Activated naive CD8-positive, alpha-beta T cell (primary cell): ENCODE measurements at regions not wholly inside any gene's neighbourhood (a gene's known extent, or its start where the extent isn't known, plus 50 kb on each side); places are given as distances from the start of the nearest gene placed in this dataset.

ENCODE experiments used
- H3K27ac Mint-ChIP-seq: one replicate; pipeline ENCODE4 v1.8.0; 2021; ENCODE audit warnings: mixed read lengths
- H3K27me3 Mint-ChIP-seq: one replicate; pipeline ENCODE4 v1.8.0; 2021; ENCODE audit warnings: mixed read lengths
- H3K36me3 Mint-ChIP-seq: one replicate; pipeline ENCODE4 v1.8.0; 2021; ENCODE audit warnings: mixed read lengths
- H3K4me1 Mint-ChIP-seq: one replicate; pipeline ENCODE4 v1.8.0; 2021; ENCODE audit warnings: low read depth, mixed read lengths
- H3K4me3 Mint-ChIP-seq: one replicate; pipeline ENCODE4 v1.8.0; 2021; ENCODE audit warnings: mild to moderate bottlenecking, mixed read lengths
- H3K9me3 Mint-ChIP-seq: one replicate; pipeline ENCODE4 v1.8.0; 2021; ENCODE audit warnings: low read depth, mixed read lengths

DNA sequence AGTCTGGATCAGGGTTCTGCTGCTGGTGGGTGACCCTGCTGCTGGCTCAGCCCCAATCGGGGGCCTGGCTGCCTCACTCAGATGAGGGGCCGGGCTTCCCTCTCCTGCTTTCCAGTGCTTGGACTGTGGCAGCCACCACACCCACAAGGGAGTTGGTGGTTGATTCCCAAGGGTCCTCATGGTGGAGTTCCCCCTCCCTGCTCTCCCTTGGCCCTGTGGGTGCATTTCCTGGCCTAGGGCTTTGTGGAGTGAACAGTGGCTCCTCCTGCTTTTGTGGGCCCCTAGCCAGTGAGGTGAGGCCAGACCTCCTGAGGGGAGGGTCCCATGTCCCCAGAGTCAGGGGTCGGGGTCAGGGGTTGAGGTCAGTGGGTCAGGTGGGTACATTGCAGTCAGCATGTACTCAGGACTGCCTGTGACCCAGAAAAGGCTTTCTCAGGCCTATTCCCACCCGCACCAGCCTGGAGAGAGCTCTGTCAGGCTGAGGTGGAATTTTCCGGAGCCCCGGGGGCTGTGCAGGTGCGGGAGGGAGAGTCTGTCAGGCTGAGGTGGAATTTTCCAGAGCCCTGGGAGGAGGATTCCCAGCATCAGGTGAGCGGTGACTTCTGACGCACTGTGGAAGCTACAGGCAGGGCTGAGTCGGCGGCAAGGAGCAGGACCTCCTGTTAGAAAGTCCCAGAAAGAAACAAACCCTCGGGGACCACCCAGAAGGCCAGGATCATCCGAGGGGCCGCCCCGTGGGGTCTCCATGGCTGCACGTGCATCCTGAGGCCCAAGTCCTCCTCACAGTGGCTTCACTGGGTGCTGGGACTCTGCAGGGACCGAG lies 94.4 kb upstream of the INSIG1 start:
- no peak overlapping the region for H3K27ac Mint-ChIP-seq
- H3K9me3 Mint-ChIP-seq = peaks cover 3% of the 10 kb centered on the region
- H3K27me3 Mint-ChIP-seq = no peaks in the 10 kb centered on the region
- peaks cover 45% of the 10 kb centered on the region for H3K4me1 Mint-ChIP-seq
- no peak overlapping the region for H3K4me3 Mint-ChIP-seq
- no peaks in the 10 kb centered on the region for H3K36me3 Mint-ChIP-seq

DNA sequence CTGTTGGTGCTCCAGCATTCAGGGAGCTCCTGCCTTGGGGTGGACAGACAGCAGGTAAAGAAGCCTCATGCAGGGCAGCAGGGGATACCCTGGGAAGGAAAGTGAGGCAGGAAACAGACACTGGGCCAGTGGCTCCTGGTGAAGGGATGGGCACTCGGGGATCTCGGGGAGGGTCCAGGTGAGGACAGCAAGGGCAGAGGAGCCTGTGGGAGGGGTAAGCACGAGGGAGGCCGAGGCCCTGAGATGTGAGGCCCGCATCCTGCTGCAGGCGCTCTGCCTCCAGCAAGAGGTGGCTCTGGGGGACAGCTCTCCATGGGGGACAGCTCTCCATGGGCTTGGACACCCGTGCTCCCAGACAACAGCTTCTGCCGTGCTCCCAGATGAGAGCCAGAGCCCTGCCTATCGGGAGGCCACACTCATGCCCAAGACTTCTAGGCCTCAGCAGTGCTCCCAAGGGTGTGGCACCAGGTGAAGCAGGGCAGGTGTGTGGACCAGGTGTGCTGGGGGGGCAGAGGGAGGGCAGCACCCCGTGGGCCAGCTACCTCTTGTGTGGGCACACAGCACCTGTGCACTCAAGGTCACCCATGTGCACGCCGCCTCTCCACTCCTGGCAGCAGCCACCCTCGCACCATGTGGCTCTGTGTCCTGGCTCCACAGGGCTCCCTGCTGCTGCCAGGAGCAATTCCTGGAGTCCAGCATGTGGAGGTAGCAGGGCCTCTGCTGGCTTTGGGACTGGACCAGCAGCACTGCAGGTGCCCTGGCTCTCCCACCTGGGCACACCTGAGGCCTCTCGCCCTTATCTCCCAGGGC lies 93.6 kb upstream of the INSIG1 start:
- Mint-ChIP-seq H3K4me3 (no peak overlapping the region), H3K36me3 (no peaks in the 10 kb centered on the region), H3K27me3 (no peaks in the 10 kb centered on the region), H3K4me1 (peaks cover 40% of the 10 kb centered on the region), H3K27ac (peak overlapping the region; percentile 100), H3K9me3 (peaks cover 3% of the 10 kb centered on the region)

DNA sequence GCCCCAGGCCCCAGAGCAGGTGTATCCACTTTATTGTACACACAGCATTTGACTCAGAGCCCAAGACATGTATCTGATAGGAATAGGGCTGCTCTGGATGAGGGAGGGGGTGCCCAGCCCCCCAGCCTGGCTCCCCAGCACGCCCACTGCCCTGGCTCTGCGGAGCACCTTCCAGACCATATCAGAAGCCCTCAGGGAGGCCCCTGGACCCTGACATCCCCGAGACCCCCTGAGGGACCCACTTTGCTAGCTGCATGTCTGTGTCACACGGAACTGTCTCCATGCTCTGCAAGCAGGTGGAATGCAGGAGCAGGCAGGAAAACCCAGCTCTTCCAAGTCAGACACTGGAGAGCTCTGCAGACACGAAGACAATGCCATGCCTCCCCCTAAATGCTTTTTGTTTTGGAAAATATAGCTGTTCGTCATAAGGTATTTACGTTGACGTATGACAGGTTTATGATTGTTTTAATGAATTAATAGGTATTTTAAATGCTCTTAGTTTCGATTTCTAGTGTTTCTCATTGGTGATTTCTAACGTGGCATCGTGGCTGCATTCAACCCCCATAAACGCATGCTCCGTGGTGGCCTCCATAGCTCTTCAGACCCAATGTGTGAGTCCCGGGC lies 92.8 kb upstream of the INSIG1 start:
- Mint-ChIP-seq H3K4me3 (peak overlapping the region; percentile 90), H3K27me3 (no peaks in the 10 kb centered on the region), H3K36me3 (no peaks in the 10 kb centered on the region), H3K9me3 (peaks cover 3% of the 10 kb centered on the region), H3K27ac (peak overlapping the region; percentile 100), H3K4me1 (peaks cover 34% of the 10 kb centered on the region)

DNA sequence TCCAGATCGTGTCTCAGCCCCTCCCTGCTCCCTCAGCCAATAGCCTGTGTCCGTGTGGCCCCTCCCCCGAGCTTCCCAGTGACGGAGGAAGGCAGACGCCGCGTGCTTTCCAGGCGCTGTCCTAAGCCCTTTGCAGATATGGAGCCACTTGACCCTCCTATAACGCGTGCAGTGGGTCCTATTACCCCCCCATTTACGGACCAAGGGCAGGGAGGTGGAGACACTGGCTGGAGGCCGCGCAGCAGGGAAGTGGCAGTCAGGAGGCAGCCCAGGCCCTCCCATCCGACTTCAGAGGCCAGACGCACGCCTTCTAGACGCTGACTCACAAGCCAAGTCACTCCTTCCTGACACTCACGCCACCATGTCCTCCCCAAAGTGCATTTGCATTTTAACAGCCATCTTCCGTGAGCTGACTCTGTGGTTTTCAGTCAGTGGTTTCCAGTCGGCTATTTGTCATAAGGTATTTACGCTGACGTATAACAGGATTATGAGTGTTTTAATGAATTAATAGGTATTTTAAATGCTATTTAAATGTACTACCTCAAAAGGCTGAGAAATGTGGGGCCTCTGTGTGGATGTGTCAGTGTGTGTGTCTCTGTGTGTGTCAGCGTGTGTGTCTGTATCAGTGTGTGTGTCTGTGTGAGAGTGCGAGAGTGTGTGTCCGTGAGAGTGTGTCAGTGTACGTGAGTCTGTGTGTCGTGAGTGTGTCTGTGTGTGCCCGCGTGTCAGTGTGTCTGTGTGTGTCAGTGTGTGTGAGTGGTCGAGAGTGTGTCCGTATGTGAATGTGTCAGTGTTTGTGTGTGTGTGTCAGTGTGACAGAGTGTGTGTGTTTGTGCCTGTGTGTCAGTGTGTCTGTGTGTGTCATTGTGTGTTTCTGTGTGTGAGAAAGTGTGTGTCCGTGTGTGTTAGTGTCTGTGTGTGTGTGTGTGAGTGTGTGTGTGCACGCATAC lies 92.0 kb upstream of the INSIG1 start:
- Mint-ChIP-seq H3K36me3 (no peaks in the 10 kb centered on the region), H3K27me3 (no peaks in the 10 kb centered on the region), H3K9me3 (peaks cover 3% of the 10 kb centered on the region), H3K4me3 (peak overlapping the region; percentile 90), H3K27ac (peak overlapping the region; percentile 100), H3K4me1 (peaks cover 31% of the 10 kb centered on the region)

DNA sequence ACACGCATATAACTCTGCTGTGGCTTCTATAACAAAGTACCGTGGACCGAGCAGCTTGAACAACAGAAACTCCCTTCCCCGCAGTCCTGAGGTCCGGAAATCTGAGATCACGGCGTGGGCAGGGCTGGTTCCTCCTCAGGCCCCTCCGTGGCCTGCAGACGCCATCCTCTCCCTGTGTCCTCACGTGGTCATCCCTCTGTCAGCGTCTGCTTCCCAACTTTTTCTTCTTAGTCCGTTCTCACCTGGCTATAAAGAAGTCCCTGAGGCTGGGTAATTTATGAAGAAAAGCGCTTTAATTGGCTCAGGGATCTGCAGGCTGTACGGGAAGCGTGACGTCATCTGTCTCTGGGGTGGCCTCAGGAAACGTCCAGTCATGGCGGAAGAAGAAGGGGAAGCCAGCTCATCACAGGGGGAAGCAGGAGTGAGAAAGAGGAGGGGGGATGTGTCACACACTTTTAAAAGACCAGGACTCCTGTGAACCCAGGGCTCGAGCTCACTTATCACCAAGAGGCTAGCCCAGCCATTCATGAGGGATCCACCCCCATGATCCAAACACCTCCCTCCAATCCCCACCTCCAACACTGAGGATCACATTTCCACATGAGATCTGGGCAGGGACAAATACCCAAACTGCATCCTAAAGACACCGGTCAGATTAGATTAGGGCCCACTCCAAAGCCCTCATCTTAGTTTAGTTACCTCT lies 91.2 kb upstream of the INSIG1 start:
- H3K4me1 Mint-ChIP-seq = peaks cover 31% of the 10 kb centered on the region
- H3K9me3 Mint-ChIP-seq = peaks cover 3% of the 10 kb centered on the region
- H3K27ac Mint-ChIP-seq = peak overlapping the region; percentile 100
- H3K36me3 Mint-ChIP-seq = no peaks in the 10 kb centered on the region
- no peaks in the 10 kb centered on the region for H3K27me3 Mint-ChIP-seq
- H3K4me3 Mint-ChIP-seq = peak overlapping the region; percentile 90

DNA sequence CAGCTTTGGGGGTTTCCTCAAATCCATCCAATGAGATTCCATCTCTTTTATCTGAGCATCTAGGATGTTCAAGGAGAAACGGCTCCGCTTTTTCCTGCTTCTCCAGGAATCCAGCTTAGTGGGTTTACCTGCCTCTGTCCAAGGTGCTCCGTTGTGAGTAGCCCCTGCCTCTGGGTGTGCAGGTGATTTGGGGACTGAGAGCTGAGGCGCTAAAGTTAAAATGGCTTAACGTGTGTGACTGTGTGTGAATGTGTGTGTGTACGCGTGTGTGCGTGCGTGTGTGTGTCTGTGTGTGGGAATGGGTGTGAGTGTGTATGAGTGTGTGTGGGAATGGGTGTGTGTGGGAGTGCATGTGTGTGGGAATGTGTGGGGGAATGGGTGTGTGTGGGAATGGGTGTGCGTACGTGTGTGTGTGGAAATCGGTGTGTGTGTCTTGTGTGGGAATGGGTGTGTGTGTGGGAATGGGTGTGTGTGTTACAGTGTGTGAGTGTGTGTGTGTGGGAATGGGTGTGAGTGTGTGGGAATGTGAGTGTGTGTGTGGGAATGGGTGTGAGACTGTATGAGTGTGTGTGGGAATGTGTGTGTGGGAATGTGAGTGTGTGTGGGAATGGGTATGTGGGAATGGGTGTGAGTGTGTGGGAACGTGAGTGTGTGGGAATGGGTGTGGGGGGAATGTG lies 90.2 kb upstream of the INSIG1 start:
- no peaks in the 10 kb centered on the region for H3K27me3 Mint-ChIP-seq
- no peaks in the 10 kb centered on the region for H3K36me3 Mint-ChIP-seq
- peaks cover 31% of the 10 kb centered on the region for H3K4me1 Mint-ChIP-seq
- H3K27ac Mint-ChIP-seq = peak overlapping the region; percentile 100
- H3K4me3 Mint-ChIP-seq = peak overlapping the region; percentile 11
- peaks cover 3% of the 10 kb centered on the region for H3K9me3 Mint-ChIP-seq

DNA sequence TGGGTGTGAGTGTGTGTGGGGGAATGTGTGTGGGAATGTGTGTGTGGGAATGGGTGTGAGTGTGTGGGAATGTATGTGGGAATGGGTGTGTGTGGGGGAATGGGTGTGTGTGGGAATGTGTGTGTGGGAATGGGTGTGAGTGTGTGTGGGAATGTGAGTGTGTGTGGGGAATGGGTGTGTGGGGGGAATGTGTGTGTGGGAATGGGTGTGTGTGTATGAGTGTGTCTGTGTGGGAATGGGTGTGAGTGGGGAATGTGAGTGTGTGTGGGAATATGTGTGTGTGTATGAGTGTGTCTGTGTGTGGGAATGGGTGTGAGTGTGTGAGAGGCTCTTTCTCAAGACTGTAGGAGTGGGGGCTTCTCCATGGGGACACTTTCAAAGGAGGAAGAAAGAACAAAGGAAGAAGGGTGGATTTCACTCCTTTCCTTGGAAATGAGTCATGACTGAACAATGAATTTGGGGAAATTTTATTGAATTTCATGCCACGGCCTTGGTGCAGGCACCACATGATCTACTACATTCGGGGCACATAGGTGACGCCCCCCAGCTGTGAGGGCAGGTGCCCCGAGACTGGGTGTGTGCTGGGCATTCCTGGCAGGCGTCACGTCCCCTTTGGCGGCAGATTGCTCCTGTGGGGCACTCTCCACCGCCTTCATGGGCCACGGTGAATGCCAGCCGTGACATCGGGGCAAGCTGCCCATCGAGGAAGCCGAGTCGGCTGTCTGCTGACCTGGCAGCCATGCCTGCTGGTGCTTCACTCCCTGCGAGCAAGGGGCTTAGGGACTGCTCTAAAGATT lies 88.8 kb upstream of the INSIG1 start:
- no peaks in the 10 kb centered on the region for H3K36me3 Mint-ChIP-seq
- peaks cover 3% of the 10 kb centered on the region for H3K9me3 Mint-ChIP-seq
- peaks cover 31% of the 10 kb centered on the region for H3K4me1 Mint-ChIP-seq
- H3K27me3 Mint-ChIP-seq = no peaks in the 10 kb centered on the region
- H3K4me3 Mint-ChIP-seq = no peak overlapping the region
- peak overlapping the region; percentile 24 for H3K27ac Mint-ChIP-seq

DNA sequence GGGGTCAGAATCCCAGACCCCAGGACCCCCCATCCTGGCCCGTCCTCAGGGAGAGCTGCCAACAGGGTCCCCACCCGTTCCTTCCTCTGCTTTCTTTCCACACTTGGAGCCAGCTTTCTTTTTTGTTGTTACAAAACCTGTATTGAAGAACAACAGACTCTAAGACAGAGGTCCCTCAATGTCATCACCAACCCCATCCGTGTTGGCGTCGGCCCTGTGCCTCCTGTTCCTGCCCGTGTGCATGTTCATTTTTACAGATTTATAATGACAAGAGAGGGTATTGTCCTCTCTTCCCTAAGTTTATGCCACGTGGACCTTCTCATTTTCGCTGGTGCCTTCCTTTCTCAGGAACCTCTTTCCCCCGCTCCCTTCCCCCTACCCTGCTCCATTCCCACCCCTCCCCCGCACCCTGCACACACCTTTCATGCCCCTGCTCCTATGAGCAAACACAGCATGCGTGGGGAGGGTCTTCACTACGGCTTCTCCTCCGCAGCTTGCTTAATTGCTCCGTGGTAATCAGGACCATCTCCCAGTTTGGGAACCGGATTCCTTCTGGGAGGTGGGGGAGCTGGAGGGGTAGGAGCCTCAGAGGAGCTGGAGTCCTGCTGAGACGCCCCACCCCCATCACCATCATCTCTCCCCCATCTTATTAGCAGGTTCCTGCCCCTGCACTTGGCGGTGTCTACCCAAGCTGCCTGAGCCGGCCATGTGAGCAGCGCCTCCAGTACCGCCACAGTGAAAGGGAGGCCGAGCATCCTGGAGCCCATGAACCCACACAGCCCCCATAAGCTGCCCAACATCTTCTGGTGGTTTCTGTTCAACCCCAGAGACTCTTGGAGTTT lies 88.0 kb upstream of the INSIG1 start:
- H3K27ac Mint-ChIP-seq = no peak overlapping the region
- no peaks in the 10 kb centered on the region for H3K27me3 Mint-ChIP-seq
- no peaks in the 10 kb centered on the region for H3K36me3 Mint-ChIP-seq
- no peak overlapping the region for H3K4me3 Mint-ChIP-seq
- H3K9me3 Mint-ChIP-seq = peaks cover 3% of the 10 kb centered on the region
- H3K4me1 Mint-ChIP-seq = peaks cover 31% of the 10 kb centered on the region

DNA sequence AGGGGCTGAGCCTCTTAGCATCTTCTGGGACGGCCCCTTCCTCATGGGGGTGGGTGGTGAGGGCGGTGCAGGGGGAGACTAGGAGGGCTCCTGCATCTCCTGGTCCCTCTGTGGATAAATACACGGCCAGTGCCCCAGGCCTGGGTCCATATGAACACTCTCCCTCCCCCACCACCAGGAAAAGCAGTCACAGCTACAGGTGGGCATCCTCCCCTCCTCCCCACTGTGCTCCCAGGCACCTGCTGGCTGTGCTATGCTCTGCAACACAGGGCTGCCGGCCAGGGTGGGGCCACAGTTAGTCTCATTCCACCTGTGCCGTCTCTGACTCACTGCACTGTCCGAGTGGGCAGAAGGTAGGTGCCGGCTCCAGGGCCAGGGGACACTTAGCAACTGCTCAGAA lies 87.3 kb upstream of the INSIG1 start:
- Mint-ChIP-seq H3K27ac (no peak overlapping the region), H3K4me1 (peaks cover 24% of the 10 kb centered on the region), H3K4me3 (no peak overlapping the region), H3K36me3 (no peaks in the 10 kb centered on the region), H3K9me3 (peaks cover 3% of the 10 kb centered on the region), H3K27me3 (no peaks in the 10 kb centered on the region)

DNA sequence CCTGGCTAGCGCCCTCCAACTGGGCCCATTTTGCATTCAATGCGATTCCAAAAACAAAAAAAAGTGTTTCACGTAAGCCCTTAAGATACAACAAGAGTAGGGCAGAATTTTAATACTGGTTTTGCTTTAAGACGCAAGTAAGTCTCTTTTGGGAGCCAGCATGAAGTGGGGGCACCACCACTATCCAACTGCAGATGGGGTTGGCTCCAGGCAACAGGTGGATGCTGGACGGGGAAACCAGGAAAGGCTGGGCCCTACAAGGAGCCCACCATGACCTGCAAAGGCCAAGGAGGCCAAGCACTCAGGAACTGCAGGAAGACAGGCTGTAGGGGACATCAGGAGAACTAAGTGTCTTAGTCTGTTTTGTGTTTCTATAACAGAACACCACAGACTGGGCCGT lies 86.5 kb upstream of the INSIG1 start:
- peaks cover 18% of the 10 kb centered on the region for H3K4me1 Mint-ChIP-seq
- H3K36me3 Mint-ChIP-seq = no peaks in the 10 kb centered on the region
- H3K4me3 Mint-ChIP-seq = no peak overlapping the region
- no peaks in the 10 kb centered on the region for H3K27me3 Mint-ChIP-seq
- no peaks in the 10 kb centered on the region for H3K9me3 Mint-ChIP-seq
- H3K27ac Mint-ChIP-seq = peak overlapping the region; percentile 19

DNA sequence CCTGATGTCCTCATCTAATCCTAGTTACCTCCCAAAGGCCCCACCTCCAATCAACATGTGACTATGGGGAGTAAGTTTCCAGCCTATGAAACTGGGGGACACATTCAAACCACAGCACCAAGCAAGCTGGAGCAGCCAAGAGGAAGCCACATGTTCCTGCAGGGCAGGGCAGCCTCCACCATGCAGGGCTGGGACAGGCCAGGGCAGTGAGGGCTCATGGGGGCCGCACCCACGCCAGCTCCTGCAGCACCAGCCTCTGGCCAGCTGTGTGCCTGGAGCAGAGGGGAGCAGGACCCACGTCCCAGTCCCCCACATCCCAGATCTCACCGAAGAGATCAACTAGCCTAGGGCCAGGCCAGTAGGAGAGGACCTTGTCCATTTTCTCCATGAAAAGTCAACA lies 85.9 kb upstream of the INSIG1 start:
- Mint-ChIP-seq H3K27me3 (no peaks in the 10 kb centered on the region), H3K36me3 (no peaks in the 10 kb centered on the region), H3K4me1 (peaks cover 12% of the 10 kb centered on the region), H3K9me3 (no peaks in the 10 kb centered on the region), H3K4me3 (no peak overlapping the region), H3K27ac (no peak overlapping the region)

DNA sequence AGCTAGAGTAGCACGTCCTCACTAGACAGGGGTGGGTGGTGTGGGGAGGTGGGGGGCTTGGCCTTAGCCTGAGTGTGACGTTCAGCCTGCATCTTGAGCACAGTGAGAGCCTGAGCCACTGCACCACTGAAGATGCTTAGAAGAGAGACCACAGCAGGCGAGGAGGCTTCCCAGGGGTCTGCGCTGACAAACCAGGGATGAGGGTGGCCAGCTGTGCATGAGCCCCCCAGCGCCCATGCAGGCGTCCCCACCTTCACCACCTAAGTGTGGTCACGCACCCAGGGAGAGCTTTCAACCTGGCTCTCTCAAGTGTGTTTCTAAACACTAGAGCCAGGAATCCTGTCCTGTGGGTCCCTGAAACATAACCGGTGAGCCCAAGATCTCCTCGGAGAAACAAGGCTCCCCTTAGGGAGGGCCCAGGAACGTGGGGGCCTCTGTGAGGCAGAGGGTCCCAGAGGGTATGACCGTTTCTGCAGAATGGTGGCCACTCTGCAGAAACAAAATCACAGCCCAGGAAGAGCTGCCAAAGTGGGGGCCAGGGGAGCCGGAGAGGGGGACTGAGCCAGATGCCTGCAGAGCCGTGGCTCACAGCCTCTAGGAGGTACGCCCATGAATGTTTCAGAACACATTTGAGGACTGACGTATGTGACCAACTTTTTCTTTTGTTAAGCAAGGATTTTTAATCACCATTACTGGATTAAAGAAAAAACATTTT lies 85.2 kb upstream of the INSIG1 start:
- H3K4me3 Mint-ChIP-seq = no peak overlapping the region
- no peak overlapping the region for H3K27ac Mint-ChIP-seq
- H3K4me1 Mint-ChIP-seq = peaks cover 7% of the 10 kb centered on the region
- no peaks in the 10 kb centered on the region for H3K27me3 Mint-ChIP-seq
- H3K9me3 Mint-ChIP-seq = no peaks in the 10 kb centered on the region
- no peaks in the 10 kb centered on the region for H3K36me3 Mint-ChIP-seq
